GM21576 (cell line): ENCODE measurements at regions not wholly inside any gene's neighbourhood (a gene's known extent, or its start where the extent isn't known, plus 50 kb on each side); places are given as distances from the start of the nearest gene placed in this dataset.
A peak's percentile ranks its signal among the peaks of the same experiment; 100 is the strongest.

ENCODE experiments used
- ATAC-seq: cut with Tn5 transposase; IDR thresholded peaks from one replicate; pipeline ENCODE4 v1.9.1; 2021; ENCODE audit warnings: mild to moderate bottlenecking, moderate library complexity; ENCODE audit not compliant: unreplicated experiment

GRCh38 chr3:177590826-177591225 lies 393.5 kb upstream of the TBL1XR1 start:
- no peak for ATAC-seq

GRCh38 chr3:177591379-177591778 lies 394.1 kb upstream of the TBL1XR1 start:
- peak; percentile 74 for ATAC-seq

- ATAC-seq: no peak
Observed at GRCh38 chr3:177594096-177594495, 396.8 kb upstream of the TBL1XR1 start.

GRCh38 chr3:177595530-177596188 lies 398.4 kb upstream of the TBL1XR1 start:
- ATAC-seq: no peak

GRCh38 chr3:177596248-177596815 lies 399.1 kb upstream of the TBL1XR1 start:
- no peak for ATAC-seq

DNA sequence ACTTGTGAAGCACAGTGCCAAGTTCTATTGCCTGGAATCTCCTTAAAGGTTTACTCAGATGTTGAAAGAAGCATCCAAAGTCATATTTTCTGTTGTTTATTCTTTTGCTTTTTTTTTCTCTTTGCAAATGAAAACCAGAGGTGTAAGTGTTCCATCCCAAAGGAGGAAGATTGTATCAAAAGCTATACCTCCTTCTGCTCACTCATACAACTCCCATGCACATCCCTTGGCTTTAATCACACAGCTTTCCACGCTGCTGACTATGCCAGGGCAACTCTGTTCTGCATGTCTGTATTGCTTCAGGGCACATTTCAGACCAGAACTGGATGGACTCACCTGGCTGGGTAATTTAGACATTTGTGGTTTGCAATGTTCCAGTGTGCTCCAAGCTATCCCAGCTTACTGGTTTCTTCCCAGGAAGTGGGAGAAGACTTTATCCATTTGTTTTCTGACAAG lies 399.6 kb upstream of the TBL1XR1 start:
- ATAC-seq: no peak

DNA sequence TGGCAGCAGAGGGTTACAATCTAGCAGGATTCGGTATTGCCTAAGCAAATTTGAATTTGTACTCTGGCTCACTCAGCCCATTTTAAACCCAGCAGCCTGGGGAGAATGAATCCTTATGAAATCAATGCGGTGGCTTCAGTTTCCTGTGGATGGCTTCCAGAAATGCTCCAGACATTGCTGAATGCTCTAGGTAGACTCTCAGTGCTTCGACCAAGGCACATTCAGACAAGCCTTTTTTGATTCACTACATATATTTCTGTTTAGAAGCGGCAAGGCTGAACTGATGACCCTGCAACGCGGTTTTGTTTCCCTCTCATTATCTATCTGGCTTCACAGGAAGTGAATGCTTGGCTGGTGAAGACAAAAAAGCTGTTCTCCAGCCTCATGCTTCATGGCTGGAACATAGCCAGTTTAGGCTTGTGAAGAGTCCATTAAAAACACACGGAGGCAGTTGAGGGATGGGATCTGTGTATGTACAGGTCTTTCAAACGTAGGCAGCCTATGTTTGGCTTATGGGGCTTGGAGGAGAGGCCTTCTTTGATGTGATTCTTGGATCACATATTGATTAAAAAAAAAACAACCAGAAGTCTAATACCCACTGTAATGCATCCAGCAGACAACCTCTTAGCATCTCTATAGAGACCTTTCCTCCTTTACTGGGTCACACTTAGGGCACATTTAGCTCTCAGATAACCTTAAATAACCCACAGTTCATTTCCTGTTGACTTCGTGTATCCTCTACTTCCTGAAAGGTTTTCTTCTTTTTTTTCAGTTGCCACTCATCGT lies 400.2 kb upstream of the TBL1XR1 start:
- ATAC-seq: peak; percentile 83

GRCh38 chr3:177598097-177598833 lies 401.0 kb upstream of the TBL1XR1 start:
- ATAC-seq: no peak

DNA sequence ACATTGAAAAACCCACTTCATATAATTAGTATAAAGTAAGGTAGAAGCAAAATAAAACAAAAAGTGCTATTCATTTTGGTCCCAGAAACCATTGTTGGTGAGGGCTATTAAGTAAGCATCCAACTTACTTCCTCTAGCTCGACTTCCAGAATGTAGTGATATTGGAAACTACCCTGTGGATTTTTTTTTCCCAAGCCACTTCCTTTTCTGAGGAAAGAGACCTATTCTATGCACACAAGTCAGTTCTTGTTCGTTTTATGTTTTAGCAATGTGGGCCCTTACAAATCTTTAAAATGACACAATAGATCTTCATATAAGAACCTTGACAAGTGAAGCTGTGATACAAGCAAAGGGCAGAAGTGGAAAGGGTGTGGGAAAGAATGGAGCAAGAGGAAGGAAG lies 402.0 kb upstream of the TBL1XR1 start:
- no peak for ATAC-seq

- no peak for ATAC-seq
Observed at GRCh38 chr3:177599837-177600236, 402.6 kb upstream of the TBL1XR1 start.

DNA sequence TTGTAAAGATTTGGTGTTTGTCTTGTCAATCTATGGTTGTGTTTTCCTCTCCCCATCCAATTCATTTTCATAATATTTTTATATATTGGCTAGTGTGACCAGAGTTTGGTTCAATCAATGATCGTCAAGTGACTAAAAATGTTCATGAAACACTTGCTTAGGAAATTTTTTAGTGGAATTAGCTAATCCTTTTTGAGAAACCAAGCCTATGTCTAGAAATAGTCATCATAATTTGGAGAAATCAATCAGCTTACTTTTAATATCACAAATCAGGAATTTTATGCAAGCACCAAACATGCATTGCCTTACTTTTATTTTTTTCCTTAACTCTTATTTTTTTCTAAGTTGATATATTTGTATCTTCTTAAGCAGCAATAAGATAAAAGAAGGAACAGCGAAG lies 403.1 kb upstream of the TBL1XR1 start:
- ATAC-seq: no peak

GRCh38 chr3:177601152-177601551 lies 403.9 kb upstream of the TBL1XR1 start:
- no peak for ATAC-seq

- ATAC-seq: peak; percentile 6
Observed at GRCh38 chr3:177602601-177603147, 405.4 kb upstream of the TBL1XR1 start.

DNA sequence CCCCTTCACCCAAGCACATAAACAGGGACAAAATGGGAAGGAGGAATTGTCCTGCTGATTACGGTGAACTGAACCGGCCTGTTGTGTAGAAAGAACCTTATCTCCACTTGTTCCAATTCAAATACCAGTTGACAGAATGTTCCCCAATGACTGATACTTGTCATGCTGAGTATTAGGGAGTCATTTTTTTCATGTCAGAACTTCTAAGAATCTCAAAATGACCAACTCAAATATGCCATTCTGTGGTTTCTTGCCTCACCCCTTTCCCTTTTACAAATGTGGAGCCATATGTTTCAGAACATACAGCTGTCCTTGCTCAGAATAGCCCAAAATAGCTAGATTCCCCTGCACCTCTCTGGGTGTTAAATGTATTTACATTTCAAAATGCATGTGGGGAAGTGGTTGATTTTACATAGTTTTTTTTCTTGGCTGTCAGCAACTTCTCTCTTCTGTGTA lies 405.9 kb upstream of the TBL1XR1 start:
- peak; percentile 68 for ATAC-seq

DNA sequence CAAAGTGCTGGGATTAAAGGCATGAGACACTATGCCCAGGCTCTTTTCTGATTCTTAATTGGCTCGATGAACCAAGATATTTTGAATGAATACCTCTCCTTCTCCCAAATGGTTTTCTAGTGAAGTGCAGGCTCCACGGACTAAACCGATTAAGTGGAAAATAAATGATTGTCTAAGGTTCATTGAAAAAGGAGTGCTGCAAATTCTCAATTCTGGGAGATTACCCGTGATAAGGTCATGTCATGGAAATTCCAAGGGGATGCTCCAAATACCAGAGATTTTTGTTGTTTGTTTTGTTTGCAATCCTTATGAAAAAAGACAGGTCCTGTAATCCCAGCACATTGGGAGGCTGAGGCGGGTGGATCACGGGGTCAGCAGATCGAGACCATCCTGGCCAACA lies 406.9 kb upstream of the TBL1XR1 start:
- ATAC-seq: no peak

DNA sequence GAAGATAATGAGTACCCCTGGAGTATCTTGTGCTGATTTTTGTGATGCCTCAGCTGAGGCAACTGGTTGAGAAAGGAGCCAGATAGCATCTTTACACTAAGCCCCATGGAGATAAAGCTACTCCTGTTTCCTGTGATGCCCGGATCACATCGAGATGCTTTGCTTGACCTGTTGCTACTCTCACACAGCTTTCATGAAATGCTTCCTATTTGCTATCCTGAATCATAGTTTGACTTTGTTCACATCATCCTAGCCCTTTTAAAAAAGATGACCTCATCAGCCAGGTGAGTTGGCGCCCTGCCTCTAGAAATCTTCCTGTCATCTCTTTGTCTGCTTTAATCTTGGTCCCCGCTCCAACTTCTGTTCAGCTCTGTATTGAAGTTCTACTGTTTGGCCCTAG lies 409.6 kb upstream of the TBL1XR1 start:
- ATAC-seq: no peak

- no peak for ATAC-seq
Observed at GRCh38 chr3:177607589-177607988, 410.3 kb upstream of the TBL1XR1 start.

- ATAC-seq: no peak
Observed at GRCh38 chr3:177608443-177608842, 411.2 kb upstream of the TBL1XR1 start.

DNA sequence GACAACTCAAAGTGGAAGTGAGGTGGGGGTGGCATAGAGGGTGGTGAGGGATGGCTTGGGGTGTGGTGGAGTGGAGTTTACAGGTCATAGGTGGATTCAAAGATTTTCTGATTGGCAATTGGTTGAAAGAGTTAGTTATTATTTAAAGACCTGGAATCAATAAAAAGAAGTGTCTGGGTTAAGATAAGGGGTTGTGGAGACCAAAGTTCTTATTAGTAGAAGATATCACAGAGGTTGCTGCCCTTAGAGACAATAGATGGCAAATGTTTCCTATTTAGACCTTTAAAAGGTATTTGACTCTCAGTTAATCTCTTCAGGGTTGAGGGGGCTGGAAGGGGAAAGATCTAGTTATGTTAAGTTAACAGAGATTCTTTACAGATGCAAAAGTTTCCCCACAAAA lies 412.3 kb upstream of the TBL1XR1 start:
- no peak for ATAC-seq

- no peak for ATAC-seq
Observed at GRCh38 chr3:177610262-177610661, 413.0 kb upstream of the TBL1XR1 start.
